Neural progenitor cell (in vitro differentiated cells): ENCODE measurements at regions not wholly inside any gene's neighbourhood (a gene's known extent, or its start where the extent isn't known, plus 50 kb on each side); places are given as distances from the start of the nearest gene placed in this dataset.
"Not testable (repeated sequence)": the region's sequence is repeated elsewhere in the genome, so short reads cannot be mapped to it uniquely, and the experiment has no call there.

ENCODE experiments used
- DNase-seq: peaks from one replicate; pipeline ENCODE4 v3.0.0-alpha.2; 2016; ENCODE audit warnings: low spot score
- H2AFZ ChIP-seq: fragments of 200-600 bp; sonication (generic); replicated peaks from 2 replicates; pipeline ENCODE4 v1.6.1; 2016; ENCODE audit warnings: antibody characterized with exemption
- H3F3A ChIP-seq: fragments of 200-600 bp; sonication (generic); 2 replicates; pipeline ENCODE4 v1.6.1; 2016; ENCODE audit warnings: antibody characterized with exemption, low read depth
- H3K27ac ChIP-seq: fragments of 200-600 bp; sonication (generic); 2 replicates; pipeline ENCODE4 v1.5.1; 2016; ENCODE audit warnings: mild to moderate bottlenecking
- H3K27me3 ChIP-seq: fragments of 200-600 bp; sonication (generic); 2 replicates; pipeline ENCODE4 v1.6.1; 2016; ENCODE audit warnings: mild to moderate bottlenecking, moderate library complexity
- H3K36me3 ChIP-seq: fragments of 200-600 bp; sonication (generic); 2 replicates; pipeline ENCODE4 v1.5.1; 2016
- H3K4me1 ChIP-seq: fragments of 200-600 bp; sonication (generic); 2 replicates; pipeline ENCODE4 v1.6.1; 2016; ENCODE audit warnings: mixed run types
- H3K4me2 ChIP-seq: fragments of 200-600 bp; sonication (generic); 2 replicates; pipeline ENCODE4 v1.6.1; 2016
- H3K4me3 ChIP-seq: fragments of 200-600 bp; sonication (generic); 2 replicates; pipeline ENCODE4 v1.5.1; 2016
- H3K79me2 ChIP-seq: fragments of 200-600 bp; sonication (generic); 2 replicates; pipeline ENCODE4 v1.6.1; 2016; ENCODE audit warnings: low read depth
- H3K9ac ChIP-seq: fragments of 200-600 bp; sonication (generic); 2 replicates; pipeline ENCODE4 v1.6.1; 2016
- H3K9me3 ChIP-seq: fragments of 200-600 bp; sonication (generic); 2 replicates; pipeline ENCODE4 v1.5.1; 2016; ENCODE audit warnings: low read depth
- H4K20me1 ChIP-seq: fragments of 200-600 bp; sonication (generic); 2 replicates; pipeline ENCODE4 v1.6.1; 2016; ENCODE audit warnings: low read depth
- H3K27ac Mint-ChIP-seq: 3 replicates; pipeline ENCODE4 v1.8.0; 2021; ENCODE audit warnings: mixed read lengths
- H3K27me3 Mint-ChIP-seq: 2 replicates; pipeline ENCODE4 v1.8.0; 2022; ENCODE audit warnings: low read depth, mild to moderate bottlenecking, inconsistent platforms, moderate library complexity, mixed read lengths; ENCODE audit not compliant: insufficient read depth
- H3K36me3 Mint-ChIP-seq: 3 replicates; pipeline ENCODE4 v1.8.0; 2021; ENCODE audit warnings: mixed read lengths
- H3K4me1 Mint-ChIP-seq: 3 replicates; pipeline ENCODE4 v1.8.0; 2021; ENCODE audit warnings: mixed read lengths
- H3K4me3 Mint-ChIP-seq: 3 replicates; pipeline ENCODE4 v1.8.0; 2021; ENCODE audit warnings: mild to moderate bottlenecking, moderate library complexity, mixed read lengths
- H3K9me3 Mint-ChIP-seq: 3 replicates; pipeline ENCODE4 v1.8.0; 2020; ENCODE audit warnings: mixed read lengths
- CTCF ChIP-seq: fragments of 200-600 bp; sonication (generic); IDR thresholded peaks from 2 replicates; pipeline ENCODE4 v1.5.1; 2017; ENCODE audit warnings: antibody characterized with exemption, mild to moderate bottlenecking
- EZH2 ChIP-seq: fragments of 200-600 bp; sonication (generic); IDR thresholded peaks from 2 replicates; pipeline ENCODE4 v1.6.1; 2017; ENCODE audit warnings: antibody characterized with exemption, mild to moderate bottlenecking, moderate library complexity
- EZH2phosphoT487 ChIP-seq: fragments of 200-600 bp; sonication (generic); IDR thresholded peaks from 2 replicates; pipeline ENCODE4 v1.6.1; 2017; ENCODE audit warnings: antibody characterized with exemption

DNA sequence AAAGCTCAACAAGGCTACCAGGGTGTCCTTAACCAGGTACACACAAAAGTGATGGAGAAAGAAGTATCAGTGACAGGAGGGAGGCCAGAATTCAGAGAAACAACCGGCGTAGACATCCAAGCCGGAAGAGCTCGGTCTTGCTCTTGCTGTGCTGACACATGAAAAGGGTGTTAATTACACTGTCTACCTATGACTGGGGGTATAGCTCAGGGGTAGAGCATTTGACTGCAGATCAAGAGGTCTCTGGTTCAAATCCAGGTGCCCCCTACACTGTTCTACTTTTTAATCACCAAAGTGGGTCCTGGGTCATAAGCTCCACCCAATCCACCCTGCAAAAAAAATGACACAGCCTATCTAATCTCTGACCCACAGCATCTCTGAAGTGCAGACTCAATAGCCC is 86.9 kb upstream of the ZNF746 start:
- no peaks in the 10 kb centered on the region for H3K27me3 ChIP-seq
- Mint-ChIP-seq H3K9me3 (peaks cover 25% of the 10 kb centered on the region), H3K27ac (no peak overlapping the region), H3K36me3 (peaks cover 70% of the 10 kb centered on the region), H3K4me1 (no peaks in the 10 kb centered on the region), H3K27me3 (peaks cover 2% of the 10 kb centered on the region), H3K4me3 (no peak overlapping the region)
- H3K27ac ChIP-seq = no peak overlapping the region
- no peak overlapping the region for H3K4me3 ChIP-seq
- no peaks in the 10 kb centered on the region for H3K4me1 ChIP-seq
- no peak overlapping the region for H2AFZ ChIP-seq
- TF ChIP-seq CTCF = no peak
- no peak for TF ChIP-seq EZH2
- no peak for TF ChIP-seq EZH2phosphoT487
- no peak for DNase-seq
- no peaks in the 10 kb centered on the region for H3K79me2 ChIP-seq
- peaks cover 5% of the 10 kb centered on the region for H3K36me3 ChIP-seq
- no peaks in the 10 kb centered on the region for H4K20me1 ChIP-seq
- no peaks in the 10 kb centered on the region for H3F3A ChIP-seq
- no peak overlapping the region for H3K4me2 ChIP-seq
- no peak overlapping the region for H3K9ac ChIP-seq
- H3K9me3 ChIP-seq = peaks cover 8% of the 10 kb centered on the region

DNA sequence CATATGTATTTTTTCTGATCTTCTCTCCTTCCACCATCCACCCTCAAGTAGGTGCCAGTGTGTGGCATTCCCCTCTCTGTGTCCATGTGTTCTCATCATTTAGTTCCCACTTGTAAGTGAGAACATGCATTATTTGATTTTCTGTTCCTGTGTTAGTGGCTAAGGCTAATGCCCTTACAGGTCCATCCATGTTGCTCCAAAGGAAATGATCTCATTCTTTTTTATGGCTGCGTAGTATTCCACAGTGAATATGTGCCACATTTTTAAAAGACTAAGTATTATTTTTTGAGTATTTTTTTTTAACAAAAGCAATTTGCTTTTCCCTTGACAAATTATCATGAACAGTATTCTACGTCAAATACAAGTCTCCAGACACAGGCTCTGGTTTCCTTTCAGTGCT is 86.4 kb upstream of the ZNF746 start:
- H3K4me2 ChIP-seq = no peak overlapping the region
- H4K20me1 ChIP-seq = no peaks in the 10 kb centered on the region
- H3K36me3 ChIP-seq = peaks cover 5% of the 10 kb centered on the region
- no peaks in the 10 kb centered on the region for H3F3A ChIP-seq
- no peak overlapping the region for H2AFZ ChIP-seq
- H3K79me2 ChIP-seq = no peaks in the 10 kb centered on the region
- H3K9me3 ChIP-seq = peaks cover 9% of the 10 kb centered on the region
- peaks cover 29% of the 10 kb centered on the region for H3K9me3 Mint-ChIP-seq
- no peak overlapping the region for H3K27ac Mint-ChIP-seq
- no peak overlapping the region for H3K9ac ChIP-seq
- H3K27ac ChIP-seq = no peak overlapping the region
- no peak for DNase-seq
- no peak overlapping the region for H3K4me3 ChIP-seq
- no peak overlapping the region for H3K4me3 Mint-ChIP-seq
- H3K27me3 ChIP-seq = no peaks in the 10 kb centered on the region
- TF ChIP-seq EZH2phosphoT487 (no peak), CTCF (no peak), EZH2 (no peak)
- peaks cover 2% of the 10 kb centered on the region for H3K27me3 Mint-ChIP-seq
- H3K4me1 ChIP-seq = no peaks in the 10 kb centered on the region
- peaks cover 69% of the 10 kb centered on the region for H3K36me3 Mint-ChIP-seq
- H3K4me1 Mint-ChIP-seq = no peaks in the 10 kb centered on the region

GRCh38 chr7:149580328-149580727 is 82.7 kb upstream of the ZNF746 start:
- peaks cover 61% of the 10 kb centered on the region for H3K9me3 Mint-ChIP-seq
- H3K4me1 Mint-ChIP-seq = no peaks in the 10 kb centered on the region
- H3K27ac ChIP-seq = no peak overlapping the region
- no peaks in the 10 kb centered on the region for H3K4me1 ChIP-seq
- H3K27me3 ChIP-seq = no peaks in the 10 kb centered on the region
- H3K36me3 ChIP-seq = peaks cover 5% of the 10 kb centered on the region
- peaks cover 58% of the 10 kb centered on the region for H3K36me3 Mint-ChIP-seq
- no peak overlapping the region for H2AFZ ChIP-seq
- TF ChIP-seq EZH2 (no peak), CTCF (no peak), EZH2phosphoT487 (no peak)
- peaks cover 2% of the 10 kb centered on the region for H3K27me3 Mint-ChIP-seq
- no peaks in the 10 kb centered on the region for H3K79me2 ChIP-seq
- H3K9me3 ChIP-seq = peaks cover 19% of the 10 kb centered on the region
- DNase-seq = no peak
- no peak overlapping the region for H3K9ac ChIP-seq
- H4K20me1 ChIP-seq = no peaks in the 10 kb centered on the region
- no peak overlapping the region for H3K27ac Mint-ChIP-seq
- H3K4me3 ChIP-seq = no peak overlapping the region
- no peaks in the 10 kb centered on the region for H3F3A ChIP-seq
- no peak overlapping the region for H3K4me2 ChIP-seq
- no peak overlapping the region for H3K4me3 Mint-ChIP-seq

DNA sequence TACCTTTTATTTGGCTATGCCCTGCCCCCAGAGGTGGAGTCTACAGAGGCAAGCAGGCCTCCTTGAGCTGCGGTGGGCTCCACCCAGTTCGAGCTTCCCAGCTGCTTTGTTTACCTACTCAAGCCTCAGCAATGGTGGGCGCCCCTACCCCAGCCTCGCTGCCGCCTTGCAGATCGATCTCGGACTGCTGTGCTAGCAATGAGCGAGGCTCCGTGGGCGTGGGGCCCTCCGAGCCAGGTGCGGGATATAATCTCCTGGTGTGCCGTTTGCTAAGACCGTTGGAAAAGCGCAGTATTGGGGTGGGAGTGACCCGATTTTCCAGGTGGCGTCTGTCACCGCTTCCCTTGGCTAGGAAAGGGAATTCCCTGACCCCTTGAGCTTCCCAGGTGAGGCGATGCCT is 81.8 kb upstream of the ZNF746 start:
- not testable (repeated sequence) for H3K4me1 Mint-ChIP-seq, H3K36me3 ChIP-seq, H3K4me2 ChIP-seq, H3K4me3 Mint-ChIP-seq, H3K27me3 ChIP-seq, H3F3A ChIP-seq, H3K4me1 ChIP-seq, H3K27ac ChIP-seq, H3K79me2 ChIP-seq, DNase-seq, H3K4me3 ChIP-seq, H3K27ac Mint-ChIP-seq, H3K27me3 Mint-ChIP-seq, H2AFZ ChIP-seq, H4K20me1 ChIP-seq, H3K9ac ChIP-seq
- H3K9me3 ChIP-seq = peaks cover 19% of the 10 kb centered on the region
- Mint-ChIP-seq H3K9me3 (peaks cover 65% of the 10 kb centered on the region), H3K36me3 (peaks cover 54% of the 10 kb centered on the region)

GRCh38 chr7:149574428-149574827 is 76.8 kb upstream of the ZNF746 start:
- H3K36me3 Mint-ChIP-seq = peaks cover 31% of the 10 kb centered on the region
- H3K9me3 ChIP-seq = peaks cover 11% of the 10 kb centered on the region
- H3K4me3 Mint-ChIP-seq = not testable (repeated sequence)

More at GRCh38 chr7:149574428-149574827, 76.8 kb upstream of the ZNF746 start:
- not testable (repeated sequence) for H3K79me2 ChIP-seq, H3K4me3 ChIP-seq, H3K27me3 ChIP-seq, H2AFZ ChIP-seq, H3K4me1 Mint-ChIP-seq, H3K27me3 Mint-ChIP-seq, H3K27ac ChIP-seq, H3K27ac Mint-ChIP-seq, H3K9ac ChIP-seq, DNase-seq, H3K36me3 ChIP-seq, H3K4me2 ChIP-seq, H4K20me1 ChIP-seq
- H3F3A ChIP-seq = peaks cover 19% of the 10 kb centered on the region
- peaks cover 57% of the 10 kb centered on the region for H3K9me3 Mint-ChIP-seq
- H3K4me1 ChIP-seq = peaks cover 18% of the 10 kb centered on the region
